ENCODE measurements at regions not wholly inside any gene's neighbourhood (a gene's known extent, or its start where the extent isn't known, plus 50 kb on each side); places are given as distances from the start of the nearest gene placed in this dataset.

DNA sequence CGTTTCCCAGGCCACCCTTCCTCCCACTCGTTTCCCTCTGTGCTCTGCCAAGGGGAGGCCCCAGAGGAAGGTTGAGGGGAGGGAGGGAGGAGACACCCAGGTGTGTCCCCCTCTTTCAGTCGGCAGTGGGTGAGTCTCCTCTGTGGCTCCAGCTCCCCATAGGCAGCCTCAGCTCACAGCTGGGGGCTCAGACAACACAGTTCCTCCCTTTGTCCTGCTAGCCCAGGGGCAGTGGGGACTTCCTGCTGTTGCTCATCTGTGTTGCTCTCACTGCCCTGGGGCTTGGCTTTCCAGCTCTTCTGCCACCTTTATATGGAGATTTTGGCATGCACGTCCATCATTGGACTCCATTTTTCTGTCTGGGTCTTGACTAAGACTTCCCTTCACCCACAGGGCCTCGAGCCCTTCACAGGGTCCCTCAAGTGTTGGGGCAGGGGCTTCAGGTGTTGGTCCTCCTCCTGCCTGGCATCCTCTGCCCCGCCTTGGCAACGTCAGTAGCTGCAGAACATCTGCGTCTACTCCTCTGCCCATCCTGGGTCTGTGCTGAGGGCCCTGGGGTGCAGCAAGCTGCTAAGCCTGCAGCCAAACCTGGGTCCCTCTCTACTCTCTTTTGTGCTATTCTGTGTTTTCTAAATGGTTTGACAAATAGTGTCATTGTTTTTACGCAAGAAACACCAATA, 190.6 kb upstream of the PMEPA1 start:
- no peak overlapping the region for H3K27ac ChIP-seq
- TF ChIP-seq ZFX (IDR thresholded peaks at IDR 0.05) (no peak), CTCF (conservative IDR thresholded peaks at IDR 0.05) (no peak)

- TF ChIP-seq CTCF (conservative IDR thresholded peaks at IDR 0.05) = no peak
- TF ChIP-seq ZFX (IDR thresholded peaks at IDR 0.05) = no peak
- H3K27ac ChIP-seq = no peak overlapping the region
Observed at GRCh38 chr20:57899554-57899953, 189.7 kb upstream of the PMEPA1 start.

GRCh38 chr20:57898332-57898731, 188.5 kb upstream of the PMEPA1 start:
- H3K27ac ChIP-seq = no peak overlapping the region
- TF ChIP-seq ZFX (IDR thresholded peaks at IDR 0.05) (no peak), CTCF (conservative IDR thresholded peaks at IDR 0.05) (no peak)

DNA sequence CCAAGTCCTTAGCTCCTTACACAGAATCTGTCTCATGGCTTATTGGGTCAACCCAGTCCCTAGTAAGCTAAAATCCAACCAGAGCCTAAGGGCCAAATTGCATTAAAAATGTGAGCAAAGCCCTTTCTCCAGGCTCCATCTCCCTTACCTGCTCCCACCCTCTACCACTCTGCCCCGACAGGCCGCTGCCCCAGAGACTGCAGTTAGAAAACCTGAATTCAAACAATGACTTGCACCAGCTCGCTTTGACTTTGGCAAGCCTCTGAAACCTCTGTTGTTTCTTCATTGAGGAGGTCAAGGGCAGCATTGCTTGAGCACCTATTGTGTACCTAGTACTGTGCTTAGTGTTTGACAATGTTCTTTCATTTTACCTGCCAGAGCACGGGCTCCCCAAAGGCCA, 188.1 kb upstream of the PMEPA1 start:
- TF ChIP-seq CTCF (conservative IDR thresholded peaks at IDR 0.05) = no peak
- TF ChIP-seq ZFX (IDR thresholded peaks at IDR 0.05) = no peak
- H3K27ac ChIP-seq = no peak overlapping the region

GRCh38 chr20:57897156-57897874, 187.5 kb upstream of the PMEPA1 start:
- no peak for TF ChIP-seq CTCF (conservative IDR thresholded peaks at IDR 0.05)
- TF ChIP-seq ZFX (IDR thresholded peaks at IDR 0.05) = no peak
- no peak overlapping the region for H3K27ac ChIP-seq

GRCh38 chr20:57896563-57896962, 186.7 kb upstream of the PMEPA1 start:
- no peak for TF ChIP-seq CTCF (conservative IDR thresholded peaks at IDR 0.05)
- TF ChIP-seq ZFX (IDR thresholded peaks at IDR 0.05) = no peak
- H3K27ac ChIP-seq = no peak overlapping the region

- TF ChIP-seq ZFX (IDR thresholded peaks at IDR 0.05) (no peak), CTCF (conservative IDR thresholded peaks at IDR 0.05) (no peak)
- H3K27ac ChIP-seq = no peak overlapping the region
Observed at GRCh38 chr20:57896017-57896416, 186.2 kb upstream of the PMEPA1 start.
